T-helper 2 cell treated with Interferon-gamma antibody and Interleukin-4, amounts not matched to agents 100 ng/mL and 5 ng/mL, for 36 hours (primary cell): ENCODE measurements at regions not wholly inside any gene's neighbourhood (a gene's known extent, or its start where the extent isn't known, plus 50 kb on each side); places are given as distances from the start of the nearest gene placed in this dataset.

Experiments used
- intact Hi-C: fragments of 100-400 bp; cut with micrococcal nuclease; formaldehyde crosslinking; loops from one replicate; pipeline ENCODE4 v1.15.1; 2023

DNA sequence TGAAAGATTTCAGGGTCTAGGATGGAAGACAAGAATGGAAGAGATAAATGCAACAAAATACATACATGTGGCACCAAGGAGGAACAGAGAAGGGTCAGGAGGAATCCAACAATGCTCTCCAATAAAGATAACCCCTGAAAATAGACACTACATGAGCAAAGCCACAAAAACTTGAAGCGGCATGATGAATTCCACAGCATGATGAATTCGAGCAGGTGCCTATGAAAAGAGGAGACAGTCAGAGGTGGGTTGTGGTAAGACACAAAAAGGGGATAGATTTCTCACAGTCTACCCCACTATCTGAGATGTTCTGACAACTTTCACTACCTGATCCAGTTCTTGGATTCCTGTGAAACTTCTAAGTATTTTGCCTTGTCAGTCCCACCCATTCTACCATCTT lies 81.5 kb upstream of the PAPPA start:
- intact Hi-C loops, result no loop called here

DNA sequence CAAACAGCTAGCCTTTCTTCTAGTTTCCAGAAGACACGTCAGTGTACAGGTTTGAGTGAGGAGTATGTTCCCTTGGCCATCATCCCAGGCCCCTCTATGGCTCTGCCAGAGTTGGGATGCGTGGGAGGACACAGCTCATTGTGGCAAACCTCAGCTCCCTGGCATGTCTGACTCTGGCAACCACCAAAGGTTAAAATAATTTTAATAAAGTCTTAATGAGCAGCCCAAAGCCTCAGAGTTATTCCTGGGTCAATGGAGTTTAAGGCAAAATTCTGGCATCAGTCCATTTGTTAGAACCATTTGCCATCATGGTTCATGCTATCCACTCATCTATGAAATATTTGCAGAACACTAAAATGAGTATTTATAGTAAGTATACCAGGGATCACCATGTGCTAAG lies 79.8 kb upstream of the PAPPA start:
- intact Hi-C loops, result no loop called here

- intact Hi-C loops, result no loop called here
These were observed 78.9 kb upstream of the PAPPA start for GRCh38 chr9:116074658-116075057.

GRCh38 chr9:116075191-116075590 lies 78.4 kb upstream of the PAPPA start:
- intact Hi-C loops, result no loop called here

GRCh38 chr9:116078640-116079039 lies 75.0 kb upstream of the PAPPA start:
- intact Hi-C loops, result no loop called here

- intact Hi-C loops, result no loop called here
These were observed 73.0 kb upstream of the PAPPA start for GRCh38 chr9:116080561-116080960.

DNA sequence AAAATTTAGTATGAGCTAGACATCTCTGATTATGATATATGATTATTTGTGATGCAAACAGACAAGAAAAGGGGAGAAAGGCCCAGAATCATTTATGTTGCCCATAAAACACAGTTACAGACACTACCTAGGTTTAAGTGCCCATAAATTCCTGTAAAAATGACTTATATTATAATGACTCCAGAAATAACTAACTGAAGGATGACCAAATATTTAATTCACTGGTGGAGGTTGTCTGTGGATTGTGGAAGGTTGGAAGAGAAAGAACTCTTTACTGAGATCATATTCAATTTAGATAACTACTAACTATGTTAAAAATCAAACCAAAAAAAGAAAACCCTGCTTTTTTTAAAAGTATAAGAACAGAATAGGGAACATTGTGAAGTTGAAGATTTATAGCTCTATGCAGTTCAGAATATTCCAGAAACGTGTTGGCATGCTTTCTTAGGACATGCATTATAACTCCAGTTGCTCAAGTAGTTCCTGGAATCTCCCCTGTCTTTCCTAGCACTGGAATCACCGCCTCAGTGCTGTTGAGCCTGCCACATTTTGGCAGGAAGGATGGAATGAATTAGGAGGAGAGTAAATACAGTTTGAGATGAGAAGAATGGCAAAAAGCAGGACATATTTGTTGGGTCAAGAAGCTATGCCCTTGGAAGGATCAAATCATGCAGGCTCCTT lies 72.0 kb upstream of the PAPPA start:
- intact Hi-C loops, result no loop called here

DNA sequence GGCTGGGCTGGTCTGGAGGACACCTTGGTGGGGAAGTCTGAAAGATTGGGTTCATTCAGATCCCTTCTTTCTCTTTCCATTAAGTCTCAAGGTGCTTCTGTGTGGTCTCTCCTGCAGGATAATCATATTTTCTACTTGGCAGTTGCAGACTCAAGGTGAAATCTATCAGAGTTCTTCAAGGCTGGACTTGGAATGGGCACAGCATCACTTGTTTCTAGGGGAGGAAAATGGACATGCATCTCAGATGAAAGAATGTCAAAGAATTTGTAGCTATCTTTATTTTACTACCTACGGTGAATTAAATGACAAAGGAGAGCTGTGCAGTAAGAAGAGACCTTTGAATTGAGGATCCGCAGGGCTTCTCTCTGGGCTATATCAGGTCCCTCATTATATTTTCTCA lies 69.8 kb upstream of the PAPPA start:
- intact Hi-C loops, result no loop called here

DNA sequence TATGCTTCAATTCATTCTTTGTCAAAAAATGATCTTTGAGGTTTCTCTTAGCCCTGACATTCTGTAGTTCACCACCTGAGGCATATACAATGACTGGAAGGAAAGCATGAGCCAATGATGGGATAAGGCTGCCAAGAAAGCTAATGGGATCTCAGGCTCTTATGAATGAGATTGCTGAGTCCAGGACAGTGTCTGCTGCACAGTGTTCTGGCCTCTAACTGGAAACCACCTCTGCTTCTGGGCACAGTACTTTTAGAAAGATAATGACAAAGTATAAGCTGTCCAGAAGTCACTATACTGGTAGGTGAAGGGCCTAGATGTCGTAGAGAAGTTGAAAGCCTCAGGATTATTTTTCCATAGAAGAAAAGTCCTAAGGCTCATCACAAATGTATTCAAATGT lies 69.1 kb upstream of the PAPPA start:
- intact Hi-C loops, result no loop called here

GRCh38 chr9:116087246-116087645 lies 66.3 kb upstream of the PAPPA start:
- intact Hi-C loops, result no loop called here

DNA sequence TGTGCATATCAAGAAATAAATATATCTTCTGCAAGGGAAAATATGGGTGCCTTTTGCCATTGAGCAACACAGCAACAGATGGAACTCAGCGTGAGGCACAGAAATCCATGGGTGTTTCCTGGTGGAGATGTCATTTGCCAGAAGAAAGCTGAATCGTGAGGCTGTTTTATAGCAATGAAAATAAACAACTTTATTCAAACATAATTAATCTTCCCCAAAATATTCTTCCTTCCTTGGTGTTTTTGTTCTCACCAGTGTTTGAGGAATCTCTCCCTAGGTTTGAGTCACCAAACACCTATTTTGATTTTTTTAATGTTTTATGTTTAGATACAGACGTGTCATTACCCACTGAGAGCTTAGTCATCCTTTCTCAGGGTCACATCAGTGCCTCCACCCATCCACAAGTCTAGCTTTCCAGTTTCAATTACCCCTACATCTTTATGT lies 65.8 kb upstream of the PAPPA start:
- intact Hi-C loops, result no loop called here

DNA sequence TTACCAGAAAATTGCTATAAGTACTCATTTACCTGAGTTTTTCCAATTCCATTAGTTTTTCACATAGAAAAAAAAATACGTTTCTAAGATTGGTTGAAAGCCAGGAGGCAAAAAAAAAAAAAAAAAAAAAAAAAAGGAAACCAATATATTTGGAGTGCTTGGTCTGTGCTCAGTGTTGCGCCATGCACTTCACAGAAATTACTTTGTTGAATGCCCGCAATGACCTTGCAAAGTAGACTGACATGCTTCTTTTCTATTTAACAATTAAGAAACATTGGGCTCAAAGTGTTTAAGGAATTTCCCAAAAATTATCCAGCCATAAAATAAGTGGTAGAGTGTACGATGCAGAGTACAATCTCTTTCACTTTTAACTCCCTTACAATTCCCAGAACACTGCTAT lies 65.2 kb upstream of the PAPPA start:
- intact Hi-C loops, result no loop called here

GRCh38 chr9:116090030-116090770 lies 63.4 kb upstream of the PAPPA start:
- intact Hi-C loops, result no loop called here

DNA sequence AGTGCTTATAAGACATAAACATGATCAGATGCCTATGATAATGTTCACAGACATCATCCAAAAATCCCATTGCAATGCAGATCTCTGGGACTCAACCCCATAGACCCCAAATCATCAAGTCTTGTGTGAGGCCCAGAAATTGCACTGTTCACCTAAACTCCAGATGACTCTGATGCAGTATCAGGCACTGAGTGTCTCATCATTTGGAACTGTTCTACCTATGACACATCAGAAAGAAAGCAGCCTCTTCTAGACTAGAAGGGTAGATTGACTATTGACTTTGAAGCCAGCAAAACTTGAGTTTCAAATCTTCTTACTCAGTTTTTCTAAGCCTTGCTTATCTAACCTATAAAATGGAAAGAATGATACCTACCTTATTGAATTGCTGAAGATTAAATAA lies 58.7 kb upstream of the PAPPA start:
- intact Hi-C loops, result no loop called here

DNA sequence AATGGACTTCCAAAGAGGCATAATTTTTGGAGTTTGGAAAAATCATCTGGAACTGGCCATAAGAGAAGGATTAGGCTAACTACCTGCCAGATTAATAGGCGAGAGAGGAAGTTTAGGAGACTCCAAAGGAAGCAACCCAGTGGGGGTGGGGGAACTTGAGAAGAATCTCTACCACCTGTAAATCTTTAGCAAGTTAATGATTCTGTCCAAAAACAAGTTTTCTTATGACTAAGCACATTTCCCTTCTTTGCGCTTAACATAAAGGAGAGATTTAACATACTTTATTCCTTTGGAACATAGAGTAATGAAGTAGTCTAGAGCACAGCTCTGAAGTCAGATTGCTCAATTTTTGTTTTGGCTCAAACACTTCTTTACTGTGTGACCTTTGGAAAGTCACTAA lies 58.2 kb upstream of the PAPPA start:
- intact Hi-C loops, result no loop called here

- intact Hi-C loops, result no loop called here
These were observed 57.5 kb upstream of the PAPPA start for GRCh38 chr9:116096046-116096445.

- intact Hi-C loops, result no loop called here
These were observed 56.7 kb upstream of the PAPPA start for GRCh38 chr9:116096853-116097252.

GRCh38 chr9:116098476-116098875 lies 55.1 kb upstream of the PAPPA start:
- intact Hi-C loops, result no loop called here

- intact Hi-C loops, result no loop called here
These were observed 53.8 kb upstream of the PAPPA start for GRCh38 chr9:116099821-116100220.

DNA sequence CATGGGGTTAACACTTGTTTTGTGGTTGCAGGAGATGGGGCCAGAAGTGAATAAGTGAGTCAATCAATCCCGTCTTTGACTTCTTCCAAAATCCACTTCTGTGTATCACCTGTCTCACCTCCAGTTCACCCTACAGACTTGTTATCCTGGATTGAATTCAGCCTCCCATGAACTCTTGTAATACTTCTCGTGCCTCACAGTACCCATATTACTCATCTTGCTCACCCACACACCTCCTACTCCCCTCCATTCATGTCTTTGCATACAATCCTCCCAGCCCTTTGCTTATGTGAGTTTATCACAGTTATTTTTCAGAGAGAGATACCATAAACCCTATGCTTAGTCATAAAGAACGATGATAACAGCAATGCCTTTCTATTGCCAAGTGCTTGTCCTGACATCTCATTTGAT lies 52.9 kb upstream of the PAPPA start:
- intact Hi-C loops, result no loop called here

DNA sequence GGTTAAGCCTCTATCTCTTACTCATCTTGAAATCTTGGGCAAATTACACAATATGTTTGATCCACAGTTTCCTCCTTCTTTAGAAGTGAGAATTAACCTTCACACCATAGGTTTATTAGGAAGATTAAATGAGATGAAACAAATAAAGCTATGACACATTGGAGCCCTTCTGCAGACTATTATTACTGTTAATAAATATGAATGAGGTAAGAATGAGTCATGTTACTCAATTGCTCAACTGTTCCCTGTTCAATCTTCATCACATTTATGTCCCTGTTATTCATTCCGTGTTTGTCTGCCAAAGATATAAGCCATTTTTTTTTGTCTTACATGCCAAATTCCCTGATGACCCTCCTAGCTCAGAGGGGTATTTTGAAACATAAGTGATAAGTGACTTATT lies 52.1 kb upstream of the PAPPA start:
- intact Hi-C loops, result no loop called here

GRCh38 chr9:116102596-116102995 lies 51.0 kb upstream of the PAPPA start:
- intact Hi-C loops, result no loop called here
